HCT116 (cell line): ENCODE measurements at regions not wholly inside any gene's neighbourhood (a gene's known extent, or its start where the extent isn't known, plus 50 kb on each side); places are given as distances from the start of the nearest gene placed in this dataset.

Source experiments
- ATAC-seq: fragments of 200-7000 bp; cut with Tn5 transposase; 2 replicates; pipeline ENCODE4 v1.9.1; 2020; ENCODE audit warnings: mild to moderate bottlenecking, moderate library complexity
- BruUV-seq: library from RNA; stranded (reverse); fragments of 400-500 nt; replicated peaks from 2 replicates; lab custom pipeline; 2021; lab: Mats Ljungman, UMichigan
- CTCF ChIA-PET: fragments of 300-600 bp; sonication (Branson Sonifier 250); formaldehyde crosslinking; loops from one replicate; lab custom pipeline; 2021; ENCODE audit warnings: antibody characterized with exemption; lab: Charles Lee
- POLR2A ChIA-PET: fragments of 300-600, 350-600 bp; sonication (Branson Sonifier 250); formaldehyde crosslinking; loops from one replicate; lab custom pipeline; 2021; ENCODE audit warnings: antibody characterized with exemption; lab: Charles Lee
- RAD21 ChIA-PET, 2 experiments: fragments of 300-600 bp; sonication (Branson Sonifier 250); formaldehyde crosslinking; loops; one replicate each; lab custom pipeline; 2023; ENCODE audit warnings: low total read pairs in 2 of 2; ENCODE audit not compliant: uncharacterized antibody in 2 of 2, unreplicated experiment in 2 of 2, low non-redundant PET in 1 of 2; lab: Charles Lee
- DNase-seq: peaks from one replicate; pipeline ENCODE4 v3.0.0-alpha.2; 2010; ENCODE audit warnings: low read depth, low spot score
- H2AFZ ChIP-seq: fragments of 200-600 bp; shearing (Covaris generic), sonication (generic); 2 replicates; pipeline ENCODE4 v1.6.1; 2017; ENCODE audit warnings: low read depth, mixed run types, mixed read lengths, antibody characterized with exemption, low read length; ENCODE audit not compliant: poor library complexity, severe bottlenecking
- H3K27ac ChIP-seq: 2 replicates; pipeline ENCODE4 v1.5.1; 2012; ENCODE audit warnings: low read depth, low read length
- H3K27me3 ChIP-seq: fragments of 200-600 bp; sonication (generic); 2 replicates; pipeline ENCODE4 v1.6.1; 2016; ENCODE audit warnings: mixed run types, low read length, mixed read lengths; ENCODE audit not compliant: insufficient read depth
- H3K36me3 ChIP-seq, 2 experiments: fragments of 200-500 bp in 1 of 2; fragments of 200-600 bp in 1 of 2; sonication (Bioruptor generic) in 1 of 2; sonication (generic) in 1 of 2; 2 replicates each; pipeline versions ENCODE4 v1.5.1 to v1.6.1; 2014 to 2016; ENCODE audit warnings: low read length in 2 of 2, inconsistent platforms in 1 of 2, mixed read lengths in 1 of 2, mixed run types in 1 of 2; ENCODE audit not compliant: insufficient read depth in 2 of 2, control insufficient read depth in 1 of 2
- H3K4me1 ChIP-seq, 2 experiments: fragments of 200-600 bp in 1 of 2; sonication (generic) in 1 of 2; 2 replicates each; pipeline versions ENCODE4 v1.5.1 to v1.6.1; 2012 to 2017; ENCODE audit warnings: low read length in 2 of 2, inconsistent platforms in 1 of 2, mild to moderate bottlenecking in 1 of 2, mixed read lengths in 1 of 2, mixed run types in 1 of 2, moderate library complexity in 1 of 2; ENCODE audit not compliant: insufficient read depth in 2 of 2, control insufficient read depth in 1 of 2
- H3K4me2 ChIP-seq: fragments of 200-600 bp; sonication (generic); 2 replicates; pipeline ENCODE4 v1.6.1; 2017; ENCODE audit warnings: mixed run types, low read length, mixed read lengths
- H3K4me3 ChIP-seq, 2 experiments: fragments of 200-600 bp in 1 of 2; sonication (generic) in 1 of 2; replicated peaks in 1 of 2; 2 replicates each; pipeline ENCODE4 v1.5.1; 2011 to 2016; ENCODE audit warnings: low read length in 2 of 2, control low read depth in 1 of 2, low read depth in 1 of 2, mild to moderate bottlenecking in 1 of 2, mixed read lengths in 1 of 2, mixed run types in 1 of 2
- H3K79me2 ChIP-seq: fragments of 200-600 bp; sonication (generic); 2 replicates; pipeline ENCODE4 v1.6.1; 2017; ENCODE audit warnings: mild to moderate bottlenecking, mixed run types, low read length, moderate library complexity, mixed read lengths; ENCODE audit not compliant: insufficient read depth
- H3K9ac ChIP-seq: fragments of 200-600 bp; sonication (generic); 2 replicates; pipeline ENCODE4 v1.6.1; 2016; ENCODE audit warnings: low read length, mixed read lengths
- H3K9me2 ChIP-seq: fragments of 200-600 bp; sonication (generic), shearing (Covaris generic); 2 replicates; pipeline ENCODE4 v1.6.1; 2017; ENCODE audit warnings: mixed run types, mild to moderate bottlenecking, moderate library complexity; ENCODE audit not compliant: insufficient read depth
- H3K9me3 ChIP-seq, 2 experiments: fragments of 200-500 bp in 1 of 2; fragments of 200-600 bp in 1 of 2; sonication (Bioruptor generic) in 1 of 2; sonication (generic) in 1 of 2; 2 replicates each; pipeline ENCODE4 v1.6.1; 2014 to 2017; ENCODE audit warnings: low read length in 2 of 2, mixed read lengths in 2 of 2, inconsistent platforms in 1 of 2, low read depth in 1 of 2, mild to moderate bottlenecking in 1 of 2, mixed run types in 1 of 2, moderate library complexity in 1 of 2; ENCODE audit not compliant: control insufficient read depth in 1 of 2, insufficient read depth in 1 of 2
- H4K20me1 ChIP-seq: fragments of 200-600 bp; sonication (generic), shearing (Covaris generic); 2 replicates; pipeline ENCODE4 v1.6.1; 2017; ENCODE audit warnings: mixed run types, mild to moderate bottlenecking, moderate library complexity; ENCODE audit not compliant: insufficient read depth
- CBX3 ChIP-seq: IDR thresholded peaks from 2 replicates; pipeline ENCODE4 v1.6.1; 2012; ENCODE audit warnings: low read depth
- EGR1 ChIP-seq: IDR thresholded peaks from 2 replicates; pipeline ENCODE4 v1.6.1; 2012; ENCODE audit warnings: low read depth
- ELF1 ChIP-seq: IDR thresholded peaks from 2 replicates; pipeline ENCODE4 v1.6.1; 2012; ENCODE audit warnings: low read depth, borderline replicate concordance
- EZH2 ChIP-seq: fragments of 200-600 bp; sonication (generic); IDR thresholded peaks from 2 replicates; pipeline ENCODE4 v1.6.1; 2017; ENCODE audit warnings: antibody characterized with exemption, mixed run types
- JUND ChIP-seq: IDR thresholded peaks from 2 replicates; pipeline ENCODE4 v1.6.1; 2012
- POLR2AphosphoS5 ChIP-seq: IDR thresholded peaks from 2 replicates; pipeline ENCODE4 v1.6.1; 2011; ENCODE audit warnings: mild to moderate bottlenecking, low read depth, low read length, moderate library complexity
- RAD21 ChIP-seq: IDR thresholded peaks from 2 replicates; pipeline ENCODE4 v1.6.1; 2012; ENCODE audit warnings: low read depth, mild to moderate bottlenecking
- SIN3A ChIP-seq: IDR thresholded peaks from 2 replicates; pipeline ENCODE4 v1.6.1; 2012; ENCODE audit warnings: low read depth
- SP1 ChIP-seq: IDR thresholded peaks from 2 replicates; pipeline ENCODE4 v1.6.1; 2012; ENCODE audit warnings: low read depth
- SRF ChIP-seq: IDR thresholded peaks from 2 replicates; pipeline ENCODE4 v1.6.1; 2012; ENCODE audit warnings: low read depth
- TCF7L2 ChIP-seq: IDR thresholded peaks from 2 replicates; pipeline ENCODE4 v1.7.0; 2011; ENCODE audit warnings: borderline replicate concordance, inconsistent platforms; ENCODE audit not compliant: insufficient read depth, insufficient read length; ENCODE audit errors: extremely low read depth
- ZFX ChIP-seq: fragments of 450-650 bp; IDR thresholded peaks from 2 replicates; pipeline ENCODE4 v1.6.1; 2017
- ZNF274 ChIP-seq: fragments of 200-500 bp; sonication (Bioruptor generic); IDR thresholded peaks from 2 replicates; pipeline ENCODE4 v1.6.1; 2014; ENCODE audit warnings: mild to moderate bottlenecking, low read depth, low read length, inconsistent platforms
- intact Hi-C: fragments of 100-400 bp; cut with micrococcal nuclease; formaldehyde crosslinking; loops from 2 replicates; pipeline ENCODE4 v1.10.0; 2022
- TF ChIP-seq, protein P1 (sequence below): IDR thresholded peaks from 2 replicates; pipeline ENCODE4 v1.6.1; 2012
- TF ChIP-seq, protein P2 (sequence below): IDR thresholded peaks from 2 replicates; pipeline ENCODE4 v1.6.1; 2012; ENCODE audit warnings: low read depth
- TF ChIP-seq, protein P3 (sequence below), 3 experiments: fragments of 200-600 bp in 1 of 3; sonication (generic) in 1 of 3; IDR thresholded peaks in 2 of 3; conservative IDR thresholded peaks in 1 of 3; 2 replicates each; pipeline ENCODE4 v1.5.1; 2012 to 2017; ENCODE audit warnings: low read depth in 2 of 3, low read length in 2 of 3, antibody characterized with exemption in 1 of 3, borderline replicate concordance in 1 of 3, control low read depth in 1 of 3, mild to moderate bottlenecking in 1 of 3, mixed read lengths in 1 of 3, mixed run types in 1 of 3, moderate library complexity in 1 of 3; ENCODE audit not compliant: insufficient read depth in 1 of 3

DNA sequence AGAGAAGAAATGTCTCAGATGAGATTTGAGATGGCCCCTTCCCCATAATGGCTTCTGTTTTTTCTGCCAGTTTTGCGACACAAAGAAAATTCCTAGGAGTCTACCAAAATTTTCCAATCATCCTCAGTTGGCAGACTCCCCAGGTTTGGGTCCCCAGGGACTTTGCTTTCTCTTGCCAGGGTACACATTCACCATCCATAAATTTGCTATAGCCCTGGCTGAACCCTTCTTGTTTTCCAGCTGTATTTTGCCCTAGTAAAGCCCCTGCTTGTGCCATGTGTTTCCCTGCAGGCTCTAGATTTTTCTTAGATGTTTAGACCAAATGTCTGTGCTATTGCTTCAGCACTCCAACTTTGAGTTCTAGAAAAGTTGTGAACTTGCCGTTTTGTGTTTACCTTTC is 283.2 kb downstream of the ANXA1 start:
- TF ChIP-seq, protein P1, sequence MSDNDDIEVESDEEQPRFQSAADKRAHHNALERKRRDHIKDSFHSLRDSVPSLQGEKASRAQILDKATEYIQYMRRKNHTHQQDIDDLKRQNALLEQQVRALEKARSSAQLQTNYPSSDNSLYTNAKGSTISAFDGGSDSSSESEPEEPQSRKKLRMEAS, result no peak
- no peak for TF ChIP-seq CBX3
- TF ChIP-seq SRF, result no peak
- no peak for TF ChIP-seq JUND
- no peak for TF ChIP-seq POLR2AphosphoS5
- TF ChIP-seq EZH2, result no peak
- DNase-seq (no peak), ATAC-seq (no peak)
- no peak overlapping the region for H3K9ac ChIP-seq
- POLR2A ChIA-PET, result no interaction called here
- H3K4me2 ChIP-seq, result no peak overlapping the region
- H3K79me2 ChIP-seq, result no peaks in the 10 kb centered on the region
- H3K9me2 ChIP-seq, result no peaks in the 10 kb centered on the region
- no peak overlapping the region for H2AFZ ChIP-seq
- no peaks in the 10 kb centered on the region for H3K9me3 ChIP-seq
- RAD21 ChIA-PET, result no interaction called here
- CTCF ChIA-PET, result no interaction called here
- no TSS peak for BruUV-seq
- H3K4me1 ChIP-seq, result no peaks in the 10 kb centered on the region
- no peak overlapping the region for H3K4me3 ChIP-seq
- H4K20me1 ChIP-seq, result no peaks in the 10 kb centered on the region
- intact Hi-C loops, result no loop called here
- H3K36me3 ChIP-seq, result no peaks in the 10 kb centered on the region
- H3K27ac ChIP-seq, result no peak overlapping the region
- peaks cover 23% of the 10 kb centered on the region for H3K27me3 ChIP-seq

DNA sequence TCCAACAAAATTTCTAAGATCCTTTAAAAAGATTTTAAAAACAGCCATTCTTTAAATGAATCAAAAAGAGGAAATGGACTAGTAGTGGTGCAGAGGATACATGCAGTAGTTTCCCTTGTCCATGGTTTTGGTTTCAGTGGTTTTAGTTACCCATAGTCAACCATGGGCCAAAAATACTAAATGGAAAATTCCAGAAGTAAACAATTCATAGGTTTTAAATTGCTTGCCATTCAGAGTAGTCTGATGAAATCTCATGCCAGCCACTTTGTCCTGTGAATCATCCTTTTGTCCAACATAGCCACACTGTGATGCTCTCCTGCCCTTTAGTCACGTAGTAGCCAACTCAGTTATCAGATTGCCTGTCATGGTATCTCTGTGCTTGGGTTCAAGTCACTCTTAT is 286.1 kb downstream of the ANXA1 start:
- BruUV-seq, result no TSS peak
- CTCF ChIA-PET, result no interaction called here
- H3K4me2 ChIP-seq, result no peak overlapping the region
- H3K27ac ChIP-seq, result no peak overlapping the region
- H3K4me3 ChIP-seq, result no peak overlapping the region
- RAD21 ChIA-PET, result no interaction called here
- no peaks in the 10 kb centered on the region for H4K20me1 ChIP-seq
- H3K9me2 ChIP-seq, result no peaks in the 10 kb centered on the region
- POLR2A ChIA-PET, result no interaction called here
- ATAC-seq (no peak), DNase-seq (peak; percentile 3)
- no peaks in the 10 kb centered on the region for H3K4me1 ChIP-seq
- H3K9ac ChIP-seq, result no peak overlapping the region
- H3K9me3 ChIP-seq, result no peaks in the 10 kb centered on the region
- intact Hi-C loops, result no loop called here
- H3K79me2 ChIP-seq, result no peaks in the 10 kb centered on the region
- H3K27me3 ChIP-seq, result peaks cover 23% of the 10 kb centered on the region; the same call in 1 of the 2 replicates
- no peak overlapping the region for H2AFZ ChIP-seq
- H3K36me3 ChIP-seq, result no peaks in the 10 kb centered on the region
- TF ChIP-seq, protein P2, sequence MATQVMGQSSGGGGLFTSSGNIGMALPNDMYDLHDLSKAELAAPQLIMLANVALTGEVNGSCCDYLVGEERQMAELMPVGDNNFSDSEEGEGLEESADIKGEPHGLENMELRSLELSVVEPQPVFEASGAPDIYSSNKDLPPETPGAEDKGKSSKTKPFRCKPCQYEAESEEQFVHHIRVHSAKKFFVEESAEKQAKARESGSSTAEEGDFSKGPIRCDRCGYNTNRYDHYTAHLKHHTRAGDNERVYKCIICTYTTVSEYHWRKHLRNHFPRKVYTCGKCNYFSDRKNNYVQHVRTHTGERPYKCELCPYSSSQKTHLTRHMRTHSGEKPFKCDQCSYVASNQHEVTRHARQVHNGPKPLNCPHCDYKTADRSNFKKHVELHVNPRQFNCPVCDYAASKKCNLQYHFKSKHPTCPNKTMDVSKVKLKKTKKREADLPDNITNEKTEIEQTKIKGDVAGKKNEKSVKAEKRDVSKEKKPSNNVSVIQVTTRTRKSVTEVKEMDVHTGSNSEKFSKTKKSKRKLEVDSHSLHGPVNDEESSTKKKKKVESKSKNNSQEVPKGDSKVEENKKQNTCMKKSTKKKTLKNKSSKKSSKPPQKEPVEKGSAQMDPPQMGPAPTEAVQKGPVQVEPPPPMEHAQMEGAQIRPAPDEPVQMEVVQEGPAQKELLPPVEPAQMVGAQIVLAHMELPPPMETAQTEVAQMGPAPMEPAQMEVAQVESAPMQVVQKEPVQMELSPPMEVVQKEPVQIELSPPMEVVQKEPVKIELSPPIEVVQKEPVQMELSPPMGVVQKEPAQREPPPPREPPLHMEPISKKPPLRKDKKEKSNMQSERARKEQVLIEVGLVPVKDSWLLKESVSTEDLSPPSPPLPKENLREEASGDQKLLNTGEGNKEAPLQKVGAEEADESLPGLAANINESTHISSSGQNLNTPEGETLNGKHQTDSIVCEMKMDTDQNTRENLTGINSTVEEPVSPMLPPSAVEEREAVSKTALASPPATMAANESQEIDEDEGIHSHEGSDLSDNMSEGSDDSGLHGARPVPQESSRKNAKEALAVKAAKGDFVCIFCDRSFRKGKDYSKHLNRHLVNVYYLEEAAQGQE, result no peak
- TF ChIP-seq POLR2AphosphoS5, result no peak
- no peak for TF ChIP-seq EGR1
- TF ChIP-seq, protein P1, result no peak
- TF ChIP-seq JUND, result no peak
- TF ChIP-seq EZH2, result no peak
- no peak for TF ChIP-seq ELF1
- TF ChIP-seq SP1, result no peak
- no peak for TF ChIP-seq ZNF274
- no peak for TF ChIP-seq RAD21
- TF ChIP-seq ZFX, result no peak
- TF ChIP-seq TCF7L2, result no peak
- TF ChIP-seq, protein P3, sequence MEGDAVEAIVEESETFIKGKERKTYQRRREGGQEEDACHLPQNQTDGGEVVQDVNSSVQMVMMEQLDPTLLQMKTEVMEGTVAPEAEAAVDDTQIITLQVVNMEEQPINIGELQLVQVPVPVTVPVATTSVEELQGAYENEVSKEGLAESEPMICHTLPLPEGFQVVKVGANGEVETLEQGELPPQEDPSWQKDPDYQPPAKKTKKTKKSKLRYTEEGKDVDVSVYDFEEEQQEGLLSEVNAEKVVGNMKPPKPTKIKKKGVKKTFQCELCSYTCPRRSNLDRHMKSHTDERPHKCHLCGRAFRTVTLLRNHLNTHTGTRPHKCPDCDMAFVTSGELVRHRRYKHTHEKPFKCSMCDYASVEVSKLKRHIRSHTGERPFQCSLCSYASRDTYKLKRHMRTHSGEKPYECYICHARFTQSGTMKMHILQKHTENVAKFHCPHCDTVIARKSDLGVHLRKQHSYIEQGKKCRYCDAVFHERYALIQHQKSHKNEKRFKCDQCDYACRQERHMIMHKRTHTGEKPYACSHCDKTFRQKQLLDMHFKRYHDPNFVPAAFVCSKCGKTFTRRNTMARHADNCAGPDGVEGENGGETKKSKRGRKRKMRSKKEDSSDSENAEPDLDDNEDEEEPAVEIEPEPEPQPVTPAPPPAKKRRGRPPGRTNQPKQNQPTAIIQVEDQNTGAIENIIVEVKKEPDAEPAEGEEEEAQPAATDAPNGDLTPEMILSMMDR (IDR thresholded peaks at IDR 0.05 in 2 of 3, conservative IDR thresholded peaks at IDR 0.05 in 1 of 3; ENCODE audit: borderline replicate concordance in 1 of 3, insufficient read depth in 1 of 3, low read depth in 2 of 3, low read length in 2 of 3), result no peak
- TF ChIP-seq SIN3A, result no peak
